Jurkat, Clone E6-1 (cell line): ENCODE measurements at regions not wholly inside any gene's neighbourhood (a gene's known extent, or its start where the extent isn't known, plus 50 kb on each side); places are given as distances from the start of the nearest gene placed in this dataset.
"Not testable (repeated sequence)": the region's sequence is repeated elsewhere in the genome, so short reads cannot be mapped to it uniquely, and the experiment has no call there.

Experiments used
- DNase-seq: peaks from one replicate; pipeline ENCODE4 v3.0.0-alpha.2; 2011; ENCODE audit warnings: low read depth, low spot score
- H3K4me3 ChIP-seq: 2 replicates; pipeline ENCODE4 v1.5.1; 2011; ENCODE audit warnings: mild to moderate bottlenecking, low read length, control low read depth, moderate library complexity

DNA sequence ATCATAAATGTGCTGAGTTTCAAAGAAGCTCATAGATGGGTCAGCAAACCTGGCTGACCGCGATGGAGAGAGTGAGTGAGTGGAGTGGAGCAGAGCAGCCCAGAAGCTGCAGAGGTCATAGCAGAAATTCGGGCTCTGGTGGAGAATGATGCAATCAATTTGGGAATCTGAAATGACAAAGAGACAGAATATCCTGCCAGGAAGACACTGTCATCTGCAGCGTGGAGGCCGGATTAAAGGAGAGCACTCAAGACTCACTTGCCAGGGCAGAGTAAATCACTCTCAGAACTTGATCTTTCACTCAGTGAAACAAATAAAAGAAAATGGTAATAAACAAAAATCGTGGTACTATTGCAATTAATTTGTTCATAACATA is 109.6 kb upstream of the RREB1 start:
- DNase-seq: no peak
- no peak overlapping the region for H3K4me3 ChIP-seq

DNA sequence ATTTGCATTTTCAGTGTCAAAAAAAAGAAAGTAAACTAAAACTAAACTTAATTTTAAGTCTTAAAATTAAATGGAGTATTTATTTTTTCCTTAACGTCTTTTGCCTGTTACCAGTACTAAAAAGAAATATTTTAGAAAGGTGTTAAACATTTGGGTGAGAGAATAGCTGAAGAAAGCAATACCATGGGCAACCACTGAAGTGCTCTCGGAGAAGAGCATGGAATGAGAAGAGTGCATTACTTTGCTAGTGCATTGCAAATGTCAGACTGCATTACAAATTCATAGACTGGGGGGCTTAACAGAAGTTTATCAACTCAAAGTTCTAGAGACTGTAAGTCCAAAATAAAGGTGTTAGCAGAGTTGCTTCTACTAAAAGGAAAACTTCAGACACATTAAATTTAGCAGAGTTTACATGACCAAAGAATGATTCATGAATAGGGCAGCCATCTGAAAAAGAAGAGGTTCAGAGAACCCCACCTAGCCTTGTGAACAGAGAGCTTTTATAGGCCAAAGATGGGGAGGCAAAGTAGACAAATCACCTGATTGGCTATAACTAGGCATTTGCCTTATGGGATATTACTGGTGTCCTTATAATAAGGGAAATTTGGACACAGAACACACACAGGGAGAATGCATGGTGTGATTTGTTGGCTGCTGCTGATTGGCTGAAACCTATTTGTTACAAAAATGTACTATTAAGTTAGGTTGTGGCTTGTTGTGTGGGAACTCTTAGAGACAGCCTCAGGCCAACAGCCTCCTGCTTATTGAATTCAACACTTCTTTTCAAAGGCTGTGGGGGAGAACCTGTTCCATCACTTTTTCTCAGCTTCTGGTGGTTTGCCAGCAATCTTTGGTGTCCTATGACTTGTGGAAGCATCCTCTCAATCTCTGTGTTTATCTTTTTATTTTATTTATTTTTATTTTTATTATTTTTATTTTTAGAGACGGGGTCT is 106.7 kb upstream of the RREB1 start:
- no peak for DNase-seq
- H3K4me3 ChIP-seq: no peak overlapping the region

DNA sequence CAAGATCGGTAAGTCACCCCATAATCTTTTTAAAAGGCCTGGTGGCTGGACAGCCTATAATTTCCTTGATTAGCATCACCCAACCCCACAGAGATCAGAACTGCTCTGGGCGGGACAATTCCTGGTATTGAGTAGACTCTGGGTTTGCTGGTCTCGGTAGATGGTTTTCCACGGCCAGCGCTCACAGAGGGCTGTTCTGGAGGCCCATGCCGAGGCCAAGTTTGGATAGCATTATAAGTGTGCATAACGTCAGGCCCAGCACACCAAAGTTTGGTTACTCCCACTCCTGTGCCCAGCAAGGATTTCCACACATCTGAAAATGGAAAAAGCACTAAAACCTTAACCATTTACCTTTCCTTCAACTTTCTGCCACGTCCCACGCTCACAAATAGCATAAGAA is 104.7 kb upstream of the RREB1 start:
- no peak overlapping the region for H3K4me3 ChIP-seq
- DNase-seq: no peak

DNA sequence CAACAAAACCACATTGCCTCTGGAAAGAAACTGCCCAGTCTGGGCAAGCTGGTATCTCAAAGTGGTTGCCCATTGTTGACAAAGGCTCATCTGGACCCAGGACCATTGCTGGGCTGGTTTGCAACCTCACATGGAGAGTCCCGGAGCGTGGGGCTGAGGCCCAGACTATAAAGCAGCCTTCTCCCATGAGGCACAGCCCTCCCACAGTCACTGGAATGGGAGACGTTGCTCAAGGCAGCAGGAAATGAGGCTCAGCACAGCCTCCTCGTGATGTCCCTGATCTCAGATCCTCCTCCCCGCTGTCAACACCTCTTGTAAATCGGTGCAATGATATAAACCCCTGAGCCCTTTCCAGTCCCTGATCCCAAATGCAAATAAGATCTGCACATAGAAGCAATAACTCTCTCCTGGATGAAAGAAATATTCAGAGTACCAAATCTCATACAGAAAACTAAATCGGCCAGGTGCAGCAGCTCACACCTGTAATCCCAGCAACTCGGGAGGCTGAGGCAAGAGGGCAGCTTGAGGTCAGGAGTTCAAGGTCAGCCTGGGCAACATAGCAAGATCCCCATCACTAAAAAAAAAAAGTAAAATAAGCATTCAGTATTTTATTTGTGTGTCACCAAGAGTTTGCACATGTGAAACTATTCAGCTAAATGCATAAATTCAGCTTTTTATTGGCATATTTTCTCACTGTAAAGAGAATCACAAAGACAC is 103.0 kb upstream of the RREB1 start:
- no peak for DNase-seq
- no peak overlapping the region for H3K4me3 ChIP-seq

DNA sequence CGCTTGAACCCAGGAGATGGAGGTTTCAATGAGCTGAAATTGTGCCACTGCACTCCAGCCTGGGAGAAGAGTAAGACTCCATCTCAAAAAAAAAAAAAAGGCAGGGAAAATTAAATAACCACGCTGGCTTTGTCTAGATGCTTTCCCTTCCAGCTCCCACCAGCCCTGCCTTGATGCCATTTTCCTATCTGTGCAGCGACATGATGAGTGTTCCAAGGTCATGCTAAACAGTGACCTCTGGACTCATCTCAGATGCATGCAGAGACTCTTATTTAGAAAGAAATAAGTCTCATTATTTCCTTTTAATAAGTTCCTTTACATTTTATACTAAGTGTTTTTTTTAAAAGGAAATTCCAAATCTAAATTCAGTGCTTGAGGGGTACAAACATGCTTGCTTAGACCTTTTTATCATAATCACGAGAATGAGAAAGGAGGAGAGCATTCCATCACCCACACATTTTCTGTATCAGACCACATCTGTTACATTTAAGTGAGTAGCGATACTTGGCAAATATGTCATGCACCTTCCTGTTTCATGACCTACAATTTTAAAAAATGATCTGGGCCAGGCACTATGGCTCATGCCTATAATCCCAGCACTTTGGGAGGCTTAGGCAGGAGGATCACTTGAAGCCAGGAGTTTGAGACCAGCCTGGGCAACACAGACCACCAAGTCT is 101.1 kb upstream of the RREB1 start:
- DNase-seq: no peak
- H3K4me3 ChIP-seq: no peak overlapping the region

DNA sequence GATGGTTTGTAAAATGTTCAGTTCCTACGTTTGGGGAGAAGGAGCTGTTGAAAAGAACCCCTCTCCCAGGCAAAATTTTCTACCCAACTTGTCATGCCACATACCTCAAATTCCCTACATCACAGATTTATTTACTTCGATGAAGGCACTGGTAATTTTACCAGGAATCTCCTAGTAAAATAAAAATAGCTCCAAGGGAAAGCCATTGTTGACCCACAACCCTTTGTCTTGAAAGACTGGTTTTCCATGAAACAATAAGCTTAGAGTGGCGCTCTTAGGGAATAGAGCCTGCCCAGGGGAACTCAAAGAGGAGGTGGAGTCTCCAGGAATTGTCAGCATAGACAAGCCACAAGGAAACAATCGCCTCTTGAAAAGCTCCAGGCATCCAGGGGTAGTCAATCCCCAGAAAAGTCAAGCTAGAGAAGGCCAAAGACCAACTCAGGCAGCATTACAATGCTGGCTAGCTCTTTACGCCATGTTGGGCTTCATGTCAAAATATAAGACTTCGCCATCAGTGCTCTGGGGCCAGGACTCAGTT is 99.2 kb upstream of the RREB1 start:
- no peak for DNase-seq
- no peak overlapping the region for H3K4me3 ChIP-seq

DNA sequence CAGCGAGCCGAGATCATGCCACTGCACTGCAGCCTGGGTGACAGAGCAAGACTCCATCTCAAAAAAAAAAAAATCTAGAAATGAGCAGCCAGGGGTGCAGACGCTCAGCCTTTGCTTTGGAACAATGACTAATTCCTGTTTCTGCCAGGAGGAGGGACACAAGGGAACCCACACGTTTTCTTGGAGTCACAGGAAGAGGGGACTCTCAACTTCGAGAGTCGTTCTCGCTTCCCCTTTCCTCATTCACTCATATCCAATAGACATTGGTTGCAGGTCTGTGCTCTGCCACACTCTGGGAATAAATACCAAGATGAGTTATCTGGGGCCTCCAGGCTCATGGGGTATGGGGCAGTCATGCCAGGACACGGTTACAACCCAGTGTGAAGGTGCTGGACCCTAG is 91.5 kb upstream of the RREB1 start:
- no peak overlapping the region for H3K4me3 ChIP-seq
- DNase-seq: no peak

DNA sequence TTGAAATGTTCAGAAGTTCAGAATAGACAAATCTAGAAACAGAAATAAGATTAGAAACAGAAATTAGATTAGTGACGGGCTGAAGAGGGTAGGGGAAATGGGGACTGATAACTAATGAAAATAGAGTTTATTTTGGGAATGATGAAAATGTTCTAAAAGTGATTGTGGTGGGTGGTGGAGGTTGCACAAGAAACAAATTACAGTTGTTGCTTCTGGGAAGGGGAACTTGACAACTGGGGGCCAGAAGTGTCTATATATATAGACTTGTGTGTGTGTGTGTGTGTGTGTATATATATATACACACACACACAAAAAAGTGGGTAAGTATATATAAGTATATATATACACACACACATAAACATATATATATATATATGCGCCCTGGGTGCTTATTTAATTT is 86.5 kb upstream of the RREB1 start:
- no peak for DNase-seq
- no peak overlapping the region for H3K4me3 ChIP-seq

DNA sequence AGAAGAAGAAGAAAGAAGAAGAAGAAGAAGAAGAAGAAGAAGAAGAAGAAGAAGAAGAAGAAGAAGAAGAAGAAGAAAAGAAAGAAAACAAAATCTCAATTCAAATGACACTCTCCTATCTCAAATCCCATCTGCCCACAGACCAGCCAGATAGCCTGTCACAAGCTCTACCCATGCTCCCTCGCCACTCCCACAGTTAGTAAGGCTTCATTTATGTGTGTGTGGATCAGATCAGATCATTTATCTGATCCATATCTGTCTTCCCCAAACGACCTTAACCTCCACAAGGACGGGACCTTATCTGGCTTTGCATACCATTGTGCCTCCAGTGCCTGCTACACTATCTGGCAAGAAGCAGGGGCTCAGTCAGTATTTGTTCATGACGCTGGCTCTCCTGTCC is 81.9 kb upstream of the RREB1 start:
- DNase-seq: no peak
- no peak overlapping the region for H3K4me3 ChIP-seq

DNA sequence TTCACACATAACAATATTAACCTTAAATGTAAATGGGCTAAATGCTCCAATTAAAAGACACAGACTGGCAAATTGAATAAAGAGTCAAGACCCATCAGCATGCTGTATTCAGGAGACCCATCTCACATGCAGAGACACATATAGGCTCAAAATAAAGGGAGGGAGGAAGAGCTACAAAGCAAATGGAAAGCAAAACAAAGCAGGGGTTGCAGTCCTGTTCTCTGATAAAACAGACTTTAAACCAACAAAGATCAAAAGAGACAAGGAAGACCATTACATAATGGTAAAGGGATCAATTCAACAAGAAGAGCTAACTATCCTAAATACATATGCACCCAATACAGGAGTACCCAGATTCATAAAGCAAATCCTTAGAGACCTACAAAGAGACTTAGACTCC is 78.8 kb upstream of the RREB1 start:
- not testable (repeated sequence) for H3K4me3 ChIP-seq, DNase-seq

DNA sequence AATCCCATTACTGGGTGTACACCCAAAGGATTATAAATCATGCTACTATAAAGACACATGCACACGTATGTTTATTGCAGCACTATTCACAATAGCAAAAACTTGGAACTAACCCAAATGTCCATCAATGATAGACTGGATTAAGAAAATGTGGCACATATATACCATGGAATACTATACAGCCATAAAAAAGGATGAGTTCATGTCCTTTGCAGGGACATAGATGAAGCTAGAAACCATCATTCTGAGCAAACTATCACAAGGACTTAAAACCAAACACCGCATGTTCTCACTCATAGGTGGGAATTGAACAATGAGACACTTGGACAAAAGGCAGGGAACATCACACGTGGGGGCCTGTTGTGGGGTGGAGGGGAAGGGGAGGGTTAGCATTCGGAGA is 76.8 kb upstream of the RREB1 start:
- not testable (repeated sequence) for H3K4me3 ChIP-seq, DNase-seq

DNA sequence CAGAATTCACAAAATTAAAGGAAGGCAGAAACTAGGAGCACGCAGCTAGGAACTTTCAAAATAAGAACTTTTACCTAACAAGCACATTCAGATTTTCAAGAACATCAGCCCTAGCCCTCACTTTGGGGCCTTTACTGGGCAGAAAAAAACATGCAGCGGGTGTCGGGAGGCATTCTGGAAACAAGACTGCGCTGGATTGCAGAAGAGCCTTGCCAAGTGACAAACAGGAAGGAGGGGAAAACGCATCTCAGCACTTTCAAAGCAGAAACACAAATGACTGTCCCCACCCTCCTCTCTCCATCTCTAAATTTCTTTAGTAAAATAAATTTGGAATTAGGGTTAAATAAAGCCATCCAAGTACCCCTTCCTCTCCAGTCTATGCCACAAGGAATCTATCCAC is 74.6 kb upstream of the RREB1 start:
- no peak for DNase-seq
- no peak overlapping the region for H3K4me3 ChIP-seq

DNA sequence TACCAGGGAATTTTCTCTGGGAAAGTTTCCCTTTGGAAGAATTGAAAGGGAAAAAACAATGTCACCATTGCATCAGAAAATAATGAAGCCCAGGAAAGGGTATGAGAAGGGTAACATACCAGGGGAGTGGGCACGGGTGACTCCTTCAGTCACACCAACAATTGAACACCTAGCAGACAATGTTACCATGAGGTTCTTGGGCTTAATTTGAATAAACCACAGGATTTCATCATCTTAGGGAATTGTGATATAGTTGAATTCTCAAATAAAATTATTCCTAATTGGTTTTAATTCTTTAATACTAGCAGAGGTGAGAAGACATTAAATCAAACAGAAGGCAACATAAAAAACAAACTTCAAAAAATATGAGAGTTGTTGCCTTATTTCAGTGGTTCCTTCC is 73.7 kb upstream of the RREB1 start:
- no peak overlapping the region for H3K4me3 ChIP-seq

DNA sequence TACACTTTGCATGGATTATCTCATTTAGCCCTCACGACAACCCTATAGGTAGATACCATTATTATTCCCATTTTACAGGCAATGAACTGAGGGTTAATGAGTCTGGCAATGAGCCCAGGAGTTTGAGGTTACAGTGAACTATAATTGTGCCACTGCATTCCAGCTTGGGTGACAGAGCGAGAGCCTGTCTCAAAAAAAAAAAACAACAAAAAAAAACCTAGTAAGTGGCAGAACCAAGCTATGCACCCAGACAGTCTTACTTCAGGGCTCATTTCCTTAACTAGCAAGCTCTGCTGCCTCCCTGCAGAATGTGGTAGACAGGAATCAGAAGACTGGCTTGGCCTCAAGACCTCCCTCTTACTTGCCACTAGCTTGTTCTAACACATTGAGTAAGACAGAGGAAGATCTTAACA is 71.9 kb upstream of the RREB1 start:
- no peak overlapping the region for H3K4me3 ChIP-seq

More for the DNA sequence above, 73.7 kb upstream of the RREB1 start:
- no peak for DNase-seq

DNA sequence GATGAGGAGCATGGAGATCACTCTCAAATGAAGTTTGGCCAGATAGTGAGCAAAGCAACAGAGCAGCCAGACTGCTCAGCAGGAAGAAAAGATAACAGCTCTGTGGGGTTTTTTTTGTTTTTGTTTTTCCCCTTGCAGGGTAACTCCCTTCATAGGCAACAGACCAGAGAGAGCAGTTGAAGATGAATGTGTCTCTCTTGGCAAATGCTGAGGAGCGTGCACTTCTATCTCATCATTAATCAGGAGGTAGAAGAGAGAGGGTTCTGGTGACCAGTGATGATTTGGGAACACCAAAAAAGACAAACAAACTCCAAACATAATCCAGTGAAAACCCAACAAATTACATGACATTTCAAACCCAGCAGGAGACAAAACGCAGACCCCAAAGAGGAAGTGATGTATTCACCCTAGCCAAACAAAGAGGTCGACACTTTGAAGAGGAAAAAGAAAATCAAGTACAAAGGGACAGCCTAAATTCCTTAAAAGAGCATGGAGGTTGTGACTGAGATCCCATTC is 66.2 kb upstream of the RREB1 start:
- no peak overlapping the region for H3K4me3 ChIP-seq
- DNase-seq: no peak

More for the DNA sequence above, 71.9 kb upstream of the RREB1 start:
- DNase-seq: peak; percentile 49

DNA sequence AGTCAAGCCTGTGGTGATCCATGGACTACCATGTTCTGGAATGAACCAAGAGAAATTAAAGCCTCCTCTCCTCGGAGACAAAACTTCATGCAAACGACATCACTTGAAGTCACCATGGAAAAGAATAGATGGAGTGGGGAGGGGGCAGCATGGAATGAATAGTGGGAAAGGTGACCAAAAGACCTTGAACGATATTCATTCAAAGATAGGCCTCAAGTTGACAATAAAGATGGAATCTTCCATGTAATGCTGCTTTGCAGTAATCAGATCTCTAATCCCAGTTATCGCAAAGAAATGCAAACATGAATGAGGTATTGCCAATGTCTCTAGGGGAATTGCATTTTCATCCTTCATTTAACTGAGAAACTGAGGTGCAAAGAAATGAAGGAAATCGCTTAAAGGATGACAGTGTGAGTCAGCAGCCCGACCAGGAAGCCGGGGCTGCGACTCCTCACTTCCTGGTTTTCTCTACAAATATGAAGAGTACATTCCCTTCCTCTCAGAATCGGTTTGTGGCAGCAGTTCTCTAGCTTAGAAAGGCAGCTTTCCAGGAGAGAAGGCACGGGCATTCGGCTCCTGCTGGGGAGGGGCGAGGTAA is 65.6 kb upstream of the RREB1 start:
- no peak overlapping the region for H3K4me3 ChIP-seq
- DNase-seq: no peak

DNA sequence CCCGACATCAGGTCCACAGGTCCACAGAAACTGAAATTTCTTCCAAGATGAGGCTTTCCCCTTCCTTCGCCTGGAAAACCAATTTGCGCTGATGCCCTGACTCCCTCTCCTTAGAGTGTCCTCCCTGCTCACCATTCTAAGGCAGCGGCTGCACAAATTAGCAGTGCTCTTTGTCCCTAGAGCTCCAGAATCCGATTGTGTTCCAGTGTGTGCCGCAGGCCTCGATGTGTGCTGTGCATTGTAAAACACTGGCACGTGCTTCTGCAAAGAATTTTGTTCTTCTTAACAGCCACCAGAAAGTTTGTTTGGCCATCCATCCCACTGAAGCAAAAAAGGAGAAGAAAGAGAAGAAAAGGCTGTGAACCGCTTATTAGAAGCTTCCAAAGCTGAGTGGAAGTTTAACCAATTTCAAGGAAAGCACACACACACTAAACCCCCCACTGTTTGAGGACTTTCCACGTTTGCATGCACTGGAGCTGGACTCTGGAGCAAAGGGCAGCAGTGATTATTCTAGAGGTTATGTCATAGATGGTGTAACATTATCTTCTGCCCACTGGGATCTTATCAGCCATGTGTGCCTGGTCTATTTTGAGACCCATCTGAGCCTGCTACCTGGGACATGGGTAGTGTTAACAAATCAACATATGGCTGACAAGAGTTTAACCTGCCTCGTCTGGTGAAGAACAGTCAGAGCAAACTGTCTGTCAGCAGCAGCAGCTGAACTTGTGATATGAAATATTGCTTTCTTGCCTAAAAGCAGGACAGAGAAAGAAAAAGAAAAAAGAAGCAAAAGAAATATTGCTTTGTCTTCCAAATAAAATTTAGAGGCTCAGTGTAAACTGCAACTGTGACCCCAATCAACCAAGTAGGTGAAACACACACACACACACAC is 64.9 kb upstream of the RREB1 start:
- DNase-seq: no peak
- no peak overlapping the region for H3K4me3 ChIP-seq

DNA sequence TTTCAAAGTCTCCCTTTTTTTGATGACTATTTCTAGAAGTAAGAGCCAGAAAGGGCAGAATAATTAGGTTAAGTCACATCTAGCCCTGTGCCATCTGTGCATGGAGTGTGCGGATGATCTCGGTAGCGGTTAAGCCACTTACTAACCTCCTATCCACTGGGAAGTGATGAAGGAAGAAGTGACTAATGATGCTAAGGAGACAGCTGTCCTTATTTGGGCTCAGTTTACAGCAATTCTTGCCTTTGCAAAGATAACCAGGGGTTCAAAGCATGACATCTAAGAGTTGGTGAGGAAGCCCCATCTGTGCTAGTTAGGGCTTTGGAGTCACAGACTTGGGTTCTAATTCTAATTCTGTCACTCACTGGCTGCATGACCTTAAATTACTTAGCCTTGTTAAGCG is 62.4 kb upstream of the RREB1 start:
- no peak for DNase-seq
- H3K4me3 ChIP-seq: no peak overlapping the region
